Glutamatergic neuron (in vitro differentiated cells): ENCODE measurements at regions not wholly inside any gene's neighbourhood (a gene's known extent, or its start where the extent isn't known, plus 50 kb on each side); places are given as distances from the start of the nearest gene placed in this dataset.

Experiments used
- DNase-seq: peaks from one replicate; pipeline ENCODE4 v3.0.0; 2022
- H3K27ac Mint-ChIP-seq: one replicate; pipeline ENCODE4 v1.8.0; 2020; ENCODE audit warnings: mild to moderate bottlenecking, mixed read lengths, inconsistent platforms; ENCODE audit not compliant: unreplicated experiment
- H3K27me3 Mint-ChIP-seq: one replicate; pipeline ENCODE4 v1.8.0; 2020; ENCODE audit warnings: mild to moderate bottlenecking, moderate library complexity, mixed read lengths, inconsistent platforms; ENCODE audit not compliant: unreplicated experiment
- H3K36me3 Mint-ChIP-seq: one replicate; pipeline ENCODE4 v1.8.0; 2020; ENCODE audit warnings: mild to moderate bottlenecking, mixed read lengths, inconsistent platforms; ENCODE audit not compliant: unreplicated experiment
- H3K4me1 Mint-ChIP-seq: one replicate; pipeline ENCODE4 v1.8.0; 2020; ENCODE audit warnings: mild to moderate bottlenecking, low read depth, mixed read lengths, inconsistent platforms; ENCODE audit not compliant: unreplicated experiment
- H3K4me3 Mint-ChIP-seq: one replicate; pipeline ENCODE4 v1.8.0; 2020; ENCODE audit warnings: mild to moderate bottlenecking, mixed read lengths, inconsistent platforms; ENCODE audit not compliant: unreplicated experiment
- H3K9me3 Mint-ChIP-seq: one replicate; pipeline ENCODE4 v1.8.0; 2020; ENCODE audit warnings: mild to moderate bottlenecking, moderate library complexity, mixed read lengths, inconsistent platforms; ENCODE audit not compliant: unreplicated experiment
- CTCF ChIP-seq: fragments of 200-600 bp; sonication (generic); IDR thresholded peaks from one replicate; pipeline ENCODE4 v1.5.0; 2021; ENCODE audit not compliant: partially characterized antibody, unreplicated experiment

GRCh38 chr2:199136681-199137080, 321.1 kb downstream of the SATB2 start:
- no peaks in the 10 kb centered on the region for H3K27me3 Mint-ChIP-seq
- H3K27ac Mint-ChIP-seq, result no peak overlapping the region
- H3K4me1 Mint-ChIP-seq, result no peaks in the 10 kb centered on the region
- TF ChIP-seq CTCF, result no peak
- H3K9me3 Mint-ChIP-seq, result no peaks in the 10 kb centered on the region
- no peaks in the 10 kb centered on the region for H3K36me3 Mint-ChIP-seq
- no peak overlapping the region for H3K4me3 Mint-ChIP-seq
- no peak for DNase-seq

GRCh38 chr2:199136242-199136641, 321.5 kb downstream of the SATB2 start:
- H3K9me3 Mint-ChIP-seq, result no peaks in the 10 kb centered on the region
- no peaks in the 10 kb centered on the region for H3K27me3 Mint-ChIP-seq
- no peaks in the 10 kb centered on the region for H3K36me3 Mint-ChIP-seq
- no peak for DNase-seq
- TF ChIP-seq CTCF, result no peak
- H3K27ac Mint-ChIP-seq, result no peak overlapping the region
- no peak overlapping the region for H3K4me3 Mint-ChIP-seq
- no peaks in the 10 kb centered on the region for H3K4me1 Mint-ChIP-seq

- Mint-ChIP-seq H3K27ac (no peak overlapping the region), H3K9me3 (no peaks in the 10 kb centered on the region), H3K4me1 (no peaks in the 10 kb centered on the region), H3K36me3 (no peaks in the 10 kb centered on the region), H3K27me3 (no peaks in the 10 kb centered on the region), H3K4me3 (no peak overlapping the region)
- no peak for TF ChIP-seq CTCF
- DNase-seq, result no peak
Measured at GRCh38 chr2:199131876-199132275, 325.9 kb downstream of the SATB2 start.

GRCh38 chr2:199131136-199131655, 326.5 kb downstream of the SATB2 start:
- H3K4me1 Mint-ChIP-seq, result no peaks in the 10 kb centered on the region
- no peak for TF ChIP-seq CTCF
- no peaks in the 10 kb centered on the region for H3K36me3 Mint-ChIP-seq
- H3K4me3 Mint-ChIP-seq, result no peak overlapping the region
- no peak for DNase-seq
- H3K27ac Mint-ChIP-seq, result no peak overlapping the region
- H3K27me3 Mint-ChIP-seq, result no peaks in the 10 kb centered on the region
- no peaks in the 10 kb centered on the region for H3K9me3 Mint-ChIP-seq

GRCh38 chr2:199130501-199130900, 327.2 kb downstream of the SATB2 start:
- Mint-ChIP-seq H3K27ac (no peak overlapping the region), H3K4me1 (no peaks in the 10 kb centered on the region), H3K4me3 (no peak overlapping the region), H3K9me3 (no peaks in the 10 kb centered on the region), H3K27me3 (no peaks in the 10 kb centered on the region), H3K36me3 (no peaks in the 10 kb centered on the region)
- TF ChIP-seq CTCF, result no peak
- no peak for DNase-seq
